ENCODE measurements at regions not wholly inside any gene's neighbourhood (a gene's known extent, or its start where the extent isn't known, plus 50 kb on each side); places are given as distances from the start of the nearest gene placed in this dataset.

DNA sequence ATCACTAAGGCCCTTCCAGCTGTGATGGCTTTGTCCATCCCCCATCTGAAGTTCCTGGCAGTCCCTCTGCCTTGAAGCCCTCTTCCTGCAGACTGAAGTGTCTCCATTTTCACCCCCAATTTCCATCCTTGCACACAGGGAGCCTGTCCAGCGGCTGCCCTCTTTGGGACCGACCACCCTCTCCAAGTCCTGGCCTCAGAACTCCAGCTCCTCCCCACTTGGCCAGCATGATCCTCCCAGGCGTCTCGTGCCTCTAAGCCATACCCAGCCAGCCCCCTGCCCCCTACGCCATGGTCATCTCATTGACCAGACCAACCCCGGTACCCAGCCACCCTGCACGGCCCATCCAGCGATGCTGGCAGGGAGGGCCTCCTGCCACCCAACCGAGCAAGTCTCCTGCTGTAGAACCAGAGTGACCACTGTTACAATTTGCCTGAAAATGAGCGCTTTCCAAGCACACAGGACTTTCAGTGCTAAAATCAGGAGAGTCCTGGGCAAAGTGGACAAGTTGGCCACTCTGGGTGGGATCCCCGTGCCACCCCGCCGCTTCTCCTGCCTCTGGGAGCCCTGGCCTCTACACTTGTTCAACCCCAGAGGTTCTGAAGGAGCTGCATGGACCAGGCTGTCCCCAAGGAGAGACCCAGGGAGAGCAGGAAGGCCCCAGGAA lies 362.0 kb downstream of the SEC14L1 start:
- Histone ChIP-seq H3K4me3 (no peak overlapping the region), H3K36me3 (peaks cover 20 to 43% (median 42%) of the 10 kb centered on the region in 4 donors), H3K27me3 (no peaks in the 10 kb centered on the region), H3K4me1 (no peaks in the 10 kb centered on the region), H3K27ac (no peak overlapping the region), H3K9me3 (no peaks in the 10 kb centered on the region)
- no peak for DNase-seq
- TF ChIP-seq POLR2AphosphoS5 (IDR thresholded peaks at IDR 0.05) (no peak), EP300 (IDR thresholded peaks at IDR 0.05) (no peak), POLR2A (IDR thresholded peaks at IDR 0.05) (no peak)
- TF ChIP-seq, protein P1, sequence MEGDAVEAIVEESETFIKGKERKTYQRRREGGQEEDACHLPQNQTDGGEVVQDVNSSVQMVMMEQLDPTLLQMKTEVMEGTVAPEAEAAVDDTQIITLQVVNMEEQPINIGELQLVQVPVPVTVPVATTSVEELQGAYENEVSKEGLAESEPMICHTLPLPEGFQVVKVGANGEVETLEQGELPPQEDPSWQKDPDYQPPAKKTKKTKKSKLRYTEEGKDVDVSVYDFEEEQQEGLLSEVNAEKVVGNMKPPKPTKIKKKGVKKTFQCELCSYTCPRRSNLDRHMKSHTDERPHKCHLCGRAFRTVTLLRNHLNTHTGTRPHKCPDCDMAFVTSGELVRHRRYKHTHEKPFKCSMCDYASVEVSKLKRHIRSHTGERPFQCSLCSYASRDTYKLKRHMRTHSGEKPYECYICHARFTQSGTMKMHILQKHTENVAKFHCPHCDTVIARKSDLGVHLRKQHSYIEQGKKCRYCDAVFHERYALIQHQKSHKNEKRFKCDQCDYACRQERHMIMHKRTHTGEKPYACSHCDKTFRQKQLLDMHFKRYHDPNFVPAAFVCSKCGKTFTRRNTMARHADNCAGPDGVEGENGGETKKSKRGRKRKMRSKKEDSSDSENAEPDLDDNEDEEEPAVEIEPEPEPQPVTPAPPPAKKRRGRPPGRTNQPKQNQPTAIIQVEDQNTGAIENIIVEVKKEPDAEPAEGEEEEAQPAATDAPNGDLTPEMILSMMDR (IDR thresholded peaks at IDR 0.05) = no peak
- intact Hi-C loops (cut with DNase I; ENCODE audit: low total_unique reads) = no loop called here
- 85 to 92% (median 88%) methylated on average over 9 to 13 of the region's 13 CpGs for WGBS, 5 donors

DNA sequence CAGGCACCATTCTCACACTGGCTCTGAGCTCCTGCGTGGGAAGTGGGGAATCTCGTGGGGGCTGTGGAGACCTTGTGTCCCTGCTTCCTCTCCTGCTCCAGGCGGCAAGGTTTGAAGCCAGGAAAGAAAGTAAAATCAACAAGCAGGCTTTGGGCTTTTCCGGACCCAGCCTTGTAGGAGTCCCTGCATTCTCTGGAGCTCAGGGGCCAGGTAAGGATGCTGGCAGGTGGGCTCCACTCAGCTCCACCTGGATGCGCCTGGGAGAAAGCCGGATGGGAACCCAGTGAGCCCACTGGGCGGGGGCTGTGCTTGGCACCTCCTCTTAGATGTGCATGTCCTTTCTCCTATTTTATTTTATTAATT lies 362.5 kb downstream of the SEC14L1 start:
- intact Hi-C loops (cut with DNase I; ENCODE audit: low total_unique reads) = no loop called here
- no peak overlapping the region for H3K4me3 ChIP-seq
- no peak overlapping the region for H3K27ac ChIP-seq
- WGBS, 5 donors = 82 to 92% (median 90%) methylated on average over 7 of the region's 7 CpGs
- peaks cover 16 to 38% (median 37%) of the 10 kb centered on the region in 4 donors for H3K36me3 ChIP-seq
- no peaks in the 10 kb centered on the region for H3K9me3 ChIP-seq
- no peaks in the 10 kb centered on the region for H3K27me3 ChIP-seq
- no peak for DNase-seq
- no peaks in the 10 kb centered on the region for H3K4me1 ChIP-seq
- TF ChIP-seq, protein P1 (IDR thresholded peaks at IDR 0.05) = no peak
- TF ChIP-seq POLR2A (IDR thresholded peaks at IDR 0.05) (no peak), POLR2AphosphoS5 (IDR thresholded peaks at IDR 0.05) (no peak), EP300 (IDR thresholded peaks at IDR 0.05) (no peak)

DNA sequence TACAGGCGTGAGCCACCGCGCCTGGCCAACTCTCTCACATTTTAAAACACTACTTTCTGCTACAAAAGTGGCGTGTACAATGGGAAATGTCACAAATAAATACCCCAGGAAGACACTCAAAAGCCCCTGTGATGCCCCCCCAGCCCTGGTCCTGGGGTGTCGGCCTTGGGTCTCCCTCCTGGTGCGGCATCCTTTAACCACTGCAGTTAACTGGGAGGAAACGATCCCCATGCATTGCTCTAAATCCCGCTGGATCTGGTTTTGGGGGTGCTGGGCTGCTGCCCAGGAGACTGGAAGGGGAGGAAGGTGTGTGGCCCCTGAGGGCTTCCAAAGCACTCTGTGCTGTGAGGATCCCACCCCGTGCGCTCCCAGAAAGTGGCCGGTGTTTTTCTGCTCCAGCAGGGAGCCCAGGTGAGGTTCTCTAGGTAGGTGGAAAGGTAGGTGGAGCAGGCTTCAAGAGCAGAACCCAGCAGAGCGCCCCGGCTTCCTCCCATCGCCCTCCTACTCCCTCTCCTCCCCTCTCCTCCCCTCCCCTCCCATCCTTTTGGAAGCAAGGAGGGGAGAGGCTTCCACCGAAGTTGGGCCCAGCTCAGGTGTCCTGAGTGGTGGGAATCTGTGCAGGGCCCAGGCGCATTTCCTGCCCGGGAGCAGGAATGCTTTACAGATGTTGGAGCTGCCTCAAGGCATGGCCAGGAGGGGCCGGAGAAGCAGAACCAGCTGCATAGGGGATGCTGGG lies 363.3 kb downstream of the SEC14L1 start:
- intact Hi-C loops (cut with DNase I; ENCODE audit: low total_unique reads) = no loop called here
- Histone ChIP-seq H3K4me1 (no peaks in the 10 kb centered on the region), H3K36me3 (peaks cover 8 to 30% (median 29%) of the 10 kb centered on the region in 4 donors), H3K27ac (no peak overlapping the region), H3K4me3 (no peak overlapping the region), H3K27me3 (no peaks in the 10 kb centered on the region), H3K9me3 (no peaks in the 10 kb centered on the region)
- no peak for DNase-seq
- TF ChIP-seq POLR2A (IDR thresholded peaks at IDR 0.05) (no peak), POLR2AphosphoS5 (IDR thresholded peaks at IDR 0.05) (no peak), EP300 (IDR thresholded peaks at IDR 0.05) (no peak)
- TF ChIP-seq, protein P1 (IDR thresholded peaks at IDR 0.05) = no peak
- 77 to 83% (median 80%) methylated on average over 18 of the region's 18 CpGs for WGBS, 5 donors

DNA sequence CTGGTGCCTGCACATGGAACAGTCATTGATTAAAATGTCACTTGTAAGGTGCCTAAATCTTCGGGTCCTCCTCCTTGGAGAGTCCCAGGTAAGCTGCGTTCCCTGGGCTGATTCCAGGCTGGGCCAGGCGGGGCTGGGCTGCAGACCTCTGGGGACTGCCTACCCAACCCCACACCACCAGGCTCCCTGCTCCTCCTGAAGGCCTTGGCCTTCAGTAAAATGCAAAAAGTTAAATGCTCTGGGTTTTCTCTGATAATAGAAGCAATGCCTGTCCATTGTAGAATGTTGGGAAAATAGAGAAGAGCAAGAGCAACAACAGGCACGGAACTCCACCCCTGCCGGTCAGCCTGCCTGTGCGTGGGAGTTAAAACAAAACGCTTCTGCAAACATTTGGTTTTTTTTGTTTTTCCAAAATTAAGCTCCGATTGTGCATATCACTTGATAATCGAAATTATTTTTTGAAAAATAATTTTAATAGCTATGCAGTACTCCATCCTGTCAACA lies 363.9 kb downstream of the SEC14L1 start:
- no peak overlapping the region for H3K27ac ChIP-seq
- no peaks in the 10 kb centered on the region for H3K9me3 ChIP-seq
- no peaks in the 10 kb centered on the region for H3K4me1 ChIP-seq
- H3K4me3 ChIP-seq = no peak overlapping the region
- WGBS, 5 donors = 57 to 71% (median 67%) methylated on average over 9 of the region's 9 CpGs
- no peak for DNase-seq
- H3K36me3 ChIP-seq = peaks cover 2 to 24% (median 22%) of the 10 kb centered on the region in 4 donors
- no peak for TF ChIP-seq POLR2A (IDR thresholded peaks at IDR 0.05)
- no peak for TF ChIP-seq POLR2AphosphoS5 (IDR thresholded peaks at IDR 0.05)
- TF ChIP-seq EP300 (IDR thresholded peaks at IDR 0.05) = no peak
- TF ChIP-seq, protein P1 (IDR thresholded peaks at IDR 0.05) = no peak
- no peaks in the 10 kb centered on the region for H3K27me3 ChIP-seq
- intact Hi-C loops (cut with DNase I; ENCODE audit: low total_unique reads) = no loop called here

Data from stomach (tissue), 8 donors.